WTC11 (cell line): ENCODE measurements at regions not wholly inside any gene's neighbourhood (a gene's known extent, or its start where the extent isn't known, plus 50 kb on each side); places are given as distances from the start of the nearest gene placed in this dataset.

Experiments
- ATF6 ChIP-seq: sonication (generic); formaldehyde crosslinking; IDR thresholded peaks from 2 replicates; pipeline ENCODE4 v1.8.1; 2023; ENCODE audit warnings: mild to moderate bottlenecking, missing genetic modification reagents
- CBFB ChIP-seq: sonication (generic); formaldehyde crosslinking; IDR thresholded peaks from 2 replicates; pipeline ENCODE4 v1.8.1; 2022; ENCODE audit warnings: mild to moderate bottlenecking, low read depth, missing genetic modification reagents
- CTCF ChIP-seq: fragments of 200-600 bp; IDR thresholded peaks from 2 replicates; pipeline ENCODE4 v1.8.0; 2022; ENCODE audit warnings: antibody characterized with exemption
- ETV6 ChIP-seq: sonication (generic); formaldehyde crosslinking; IDR thresholded peaks from 2 replicates; pipeline ENCODE4 v1.8.1; 2022; ENCODE audit warnings: mild to moderate bottlenecking, missing genetic modification reagents
- MAX ChIP-seq: sonication (generic); formaldehyde crosslinking; IDR thresholded peaks from 2 replicates; pipeline ENCODE4 v1.8.0; 2022; ENCODE audit warnings: mild to moderate bottlenecking, missing genetic modification reagents
- SP1 ChIP-seq: sonication (generic); formaldehyde crosslinking; conservative IDR thresholded peaks from 2 replicates; pipeline ENCODE4 v1.8.1; 2022; ENCODE audit warnings: missing genetic modification reagents
- USF2 ChIP-seq: sonication (generic); formaldehyde crosslinking; IDR thresholded peaks from 2 replicates; pipeline ENCODE4 v1.8.1; 2023; ENCODE audit warnings: mild to moderate bottlenecking, missing genetic modification reagents, moderate library complexity
- ZBTB43 ChIP-seq: sonication (generic); formaldehyde crosslinking; IDR thresholded peaks from 2 replicates; pipeline ENCODE4 v1.8.1; 2023; ENCODE audit warnings: mild to moderate bottlenecking, missing genetic modification reagents
- ZNF121 ChIP-seq: sonication (generic); formaldehyde crosslinking; IDR thresholded peaks from 2 replicates; pipeline ENCODE4 v1.8.0; 2023; ENCODE audit warnings: missing genetic modification reagents

GRCh38 chr18:45260125-45260524 is 355.2 kb upstream of the SLC14A2 start:
- TF ChIP-seq MAX (CRISPR knock-in tag) (no peak), CBFB (CRISPR knock-in tag) (no peak), CTCF (no peak), ZNF121 (no peak), ZBTB43 (CRISPR knock-in tag) (no peak), USF2 (no peak), ATF6 (no peak), SP1 (no peak), ETV6 (CRISPR knock-in tag) (no peak)
